Gastrocnemius medialis (tissue), 4 donors: ENCODE measurements at regions not wholly inside any gene's neighbourhood (a gene's known extent, or its start where the extent isn't known, plus 50 kb on each side); places are given as distances from the start of the nearest gene placed in this dataset.

Experiments
- POLR2A ChIP-seq, 2 donors: fragments of 450-650 bp; IDR thresholded peaks; one replicate each; pipeline ENCODE4 v1.6.1; 2017; ENCODE audit warnings: antibody characterized with exemption in 2 of 2, mild to moderate bottlenecking in 2 of 2, moderate library complexity in 2 of 2
- TF ChIP-seq, protein P1 (sequence below), 5 experiments: fragments of 450-650 bp in 3 of 5; fragments of 200-600 bp in 2 of 5; sonication (generic) in 2 of 5; IDR thresholded peaks in 4 of 5; conservative IDR thresholded peaks in 1 of 5; 1 replicate in 4 of 5; 2 replicates in 1 of 5; pipeline ENCODE4 v1.5.1; 2016 to 2019; ENCODE audit warnings: antibody characterized with exemption in 5 of 5, mild to moderate bottlenecking in 3 of 5, moderate library complexity in 3 of 5

DNA sequence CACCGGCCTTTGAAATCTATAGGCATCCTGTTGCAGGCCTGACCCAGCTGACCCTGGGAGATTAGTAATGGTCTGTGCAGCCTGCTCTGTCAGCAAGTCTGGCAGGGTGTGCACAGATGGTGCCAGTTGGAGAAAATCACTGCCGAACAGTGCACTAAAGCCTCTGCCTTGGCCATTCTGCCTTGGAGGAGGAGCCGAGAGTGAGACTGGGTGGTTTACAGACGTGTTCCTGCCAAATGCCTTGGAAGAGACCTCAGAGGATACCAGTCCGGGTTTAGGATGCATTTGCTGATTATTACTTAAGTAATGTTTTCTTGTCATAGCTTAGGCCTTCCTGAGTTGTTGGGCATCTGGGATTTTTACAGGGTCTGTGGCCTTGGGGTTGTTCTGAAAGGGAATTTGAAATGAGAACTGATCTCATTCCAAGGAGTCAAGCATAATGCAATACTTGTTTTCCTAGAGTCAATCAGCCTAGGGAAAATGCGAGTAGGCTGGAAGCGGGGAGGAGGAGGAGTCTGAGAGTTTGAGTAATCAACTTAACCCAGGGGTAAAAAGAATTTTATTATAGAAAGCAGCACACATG is 292.1 kb downstream of the SOX4 start:
- TF ChIP-seq, protein P1, sequence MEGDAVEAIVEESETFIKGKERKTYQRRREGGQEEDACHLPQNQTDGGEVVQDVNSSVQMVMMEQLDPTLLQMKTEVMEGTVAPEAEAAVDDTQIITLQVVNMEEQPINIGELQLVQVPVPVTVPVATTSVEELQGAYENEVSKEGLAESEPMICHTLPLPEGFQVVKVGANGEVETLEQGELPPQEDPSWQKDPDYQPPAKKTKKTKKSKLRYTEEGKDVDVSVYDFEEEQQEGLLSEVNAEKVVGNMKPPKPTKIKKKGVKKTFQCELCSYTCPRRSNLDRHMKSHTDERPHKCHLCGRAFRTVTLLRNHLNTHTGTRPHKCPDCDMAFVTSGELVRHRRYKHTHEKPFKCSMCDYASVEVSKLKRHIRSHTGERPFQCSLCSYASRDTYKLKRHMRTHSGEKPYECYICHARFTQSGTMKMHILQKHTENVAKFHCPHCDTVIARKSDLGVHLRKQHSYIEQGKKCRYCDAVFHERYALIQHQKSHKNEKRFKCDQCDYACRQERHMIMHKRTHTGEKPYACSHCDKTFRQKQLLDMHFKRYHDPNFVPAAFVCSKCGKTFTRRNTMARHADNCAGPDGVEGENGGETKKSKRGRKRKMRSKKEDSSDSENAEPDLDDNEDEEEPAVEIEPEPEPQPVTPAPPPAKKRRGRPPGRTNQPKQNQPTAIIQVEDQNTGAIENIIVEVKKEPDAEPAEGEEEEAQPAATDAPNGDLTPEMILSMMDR (IDR thresholded peaks at IDR 0.05 in 4 of 5, conservative IDR thresholded peaks at IDR 0.05 in 1 of 5): no peak
- no peak for TF ChIP-seq POLR2A (IDR thresholded peaks at IDR 0.05)
